ENCODE measurements at regions not wholly inside any gene's neighbourhood (a gene's known extent, or its start where the extent isn't known, plus 50 kb on each side); places are given as distances from the start of the nearest gene placed in this dataset.

DNA sequence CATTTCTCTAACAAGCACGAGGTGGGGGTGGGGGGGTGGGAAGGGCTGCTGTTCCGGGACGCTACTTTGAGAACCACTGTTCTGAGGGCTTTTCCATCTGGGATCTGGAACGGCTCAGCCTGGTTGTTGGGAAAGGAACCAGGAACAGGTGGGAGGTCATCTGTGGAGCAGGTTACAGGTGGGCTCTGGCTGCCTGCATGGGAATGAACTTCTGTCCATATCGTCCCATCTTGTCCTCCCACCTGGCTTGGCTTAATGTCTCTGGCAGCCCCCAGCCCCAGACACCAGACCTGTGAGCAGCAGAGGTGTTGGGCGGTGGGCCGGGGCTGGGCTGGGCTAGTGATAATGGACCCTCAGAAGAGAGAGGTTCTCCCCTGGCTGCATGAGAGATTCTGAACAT is 69.4 kb upstream of the TARDBP start:
- Histone ChIP-seq H3K36me3 (no peaks in the 10 kb centered on the region), H3K27me3 (peaks cover 6% of the 10 kb centered on the region), H3K4me1 (ENCODE audit: low read depth) (no peaks in the 10 kb centered on the region), H3K9me3 (ENCODE audit: low read depth) (no peaks in the 10 kb centered on the region), H3K4me3 (no peak overlapping the region), H3K27ac (no peak overlapping the region)
- DNase-seq (ENCODE audit: low read depth in 1 of 2, low spot score in 1 of 2): no peak
- TF ChIP-seq, protein P1, sequence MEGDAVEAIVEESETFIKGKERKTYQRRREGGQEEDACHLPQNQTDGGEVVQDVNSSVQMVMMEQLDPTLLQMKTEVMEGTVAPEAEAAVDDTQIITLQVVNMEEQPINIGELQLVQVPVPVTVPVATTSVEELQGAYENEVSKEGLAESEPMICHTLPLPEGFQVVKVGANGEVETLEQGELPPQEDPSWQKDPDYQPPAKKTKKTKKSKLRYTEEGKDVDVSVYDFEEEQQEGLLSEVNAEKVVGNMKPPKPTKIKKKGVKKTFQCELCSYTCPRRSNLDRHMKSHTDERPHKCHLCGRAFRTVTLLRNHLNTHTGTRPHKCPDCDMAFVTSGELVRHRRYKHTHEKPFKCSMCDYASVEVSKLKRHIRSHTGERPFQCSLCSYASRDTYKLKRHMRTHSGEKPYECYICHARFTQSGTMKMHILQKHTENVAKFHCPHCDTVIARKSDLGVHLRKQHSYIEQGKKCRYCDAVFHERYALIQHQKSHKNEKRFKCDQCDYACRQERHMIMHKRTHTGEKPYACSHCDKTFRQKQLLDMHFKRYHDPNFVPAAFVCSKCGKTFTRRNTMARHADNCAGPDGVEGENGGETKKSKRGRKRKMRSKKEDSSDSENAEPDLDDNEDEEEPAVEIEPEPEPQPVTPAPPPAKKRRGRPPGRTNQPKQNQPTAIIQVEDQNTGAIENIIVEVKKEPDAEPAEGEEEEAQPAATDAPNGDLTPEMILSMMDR (IDR thresholded peaks at IDR 0.05; ENCODE audit: low read depth, low read length): no peak

GRCh38 chr1:10943991-10944730 is 68.3 kb upstream of the TARDBP start:
- no peak overlapping the region for H3K27ac ChIP-seq
- TF ChIP-seq, protein P1 (IDR thresholded peaks at IDR 0.05; ENCODE audit: low read depth, low read length): no peak
- peak in 1 of 2 donors; percentile 45 for DNase-seq (ENCODE audit: low read depth in 1 of 2, low spot score in 1 of 2)

DNA sequence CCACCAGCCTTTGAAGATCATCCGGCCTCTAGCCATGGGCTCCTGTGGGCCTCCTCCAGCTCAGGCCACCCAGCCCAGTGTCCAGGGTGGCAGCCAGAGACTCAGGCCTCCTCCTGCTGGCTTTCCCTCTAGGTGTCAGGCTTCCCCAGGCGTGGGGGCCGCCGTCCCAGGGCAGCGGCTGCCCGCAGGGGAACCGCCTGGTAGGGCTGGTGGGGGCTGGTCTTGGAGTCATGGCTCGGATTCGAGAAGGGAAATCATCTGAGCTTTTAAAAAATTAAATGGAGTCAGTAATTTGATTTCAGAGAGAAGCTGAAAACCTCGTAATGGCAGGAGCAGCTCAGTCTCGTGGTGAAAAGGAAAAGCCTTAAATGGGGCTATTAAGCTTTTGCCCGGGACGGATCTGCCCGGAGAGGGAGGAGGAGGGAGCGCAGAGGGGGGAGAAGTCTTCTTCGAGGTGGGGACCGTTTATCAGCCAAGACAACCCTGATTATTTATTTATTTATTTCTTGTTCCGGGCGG is 66.4 kb upstream of the TARDBP start:
- no peaks in the 10 kb centered on the region for H3K9me3 ChIP-seq (ENCODE audit: low read depth)
- no peaks in the 10 kb centered on the region for H3K4me1 ChIP-seq (ENCODE audit: low read depth)
- no peak overlapping the region for H3K4me3 ChIP-seq
- no peak for DNase-seq (ENCODE audit: low read depth in 1 of 2, low spot score in 1 of 2)
- TF ChIP-seq, protein P1 (IDR thresholded peaks at IDR 0.05; ENCODE audit: low read depth, low read length): no peak
- no peaks in the 10 kb centered on the region for H3K36me3 ChIP-seq
- H3K27ac ChIP-seq: no peak overlapping the region
- peaks cover 6% of the 10 kb centered on the region for H3K27me3 ChIP-seq

More at GRCh38 chr1:10943991-10944730, 68.3 kb upstream of the TARDBP start:
- H3K36me3 ChIP-seq: no peaks in the 10 kb centered on the region
- H3K27me3 ChIP-seq: peaks cover 6% of the 10 kb centered on the region
- H3K4me3 ChIP-seq: no peak overlapping the region
- H3K4me1 ChIP-seq (ENCODE audit: low read depth): no peaks in the 10 kb centered on the region
- H3K9me3 ChIP-seq (ENCODE audit: low read depth): no peaks in the 10 kb centered on the region

DNA sequence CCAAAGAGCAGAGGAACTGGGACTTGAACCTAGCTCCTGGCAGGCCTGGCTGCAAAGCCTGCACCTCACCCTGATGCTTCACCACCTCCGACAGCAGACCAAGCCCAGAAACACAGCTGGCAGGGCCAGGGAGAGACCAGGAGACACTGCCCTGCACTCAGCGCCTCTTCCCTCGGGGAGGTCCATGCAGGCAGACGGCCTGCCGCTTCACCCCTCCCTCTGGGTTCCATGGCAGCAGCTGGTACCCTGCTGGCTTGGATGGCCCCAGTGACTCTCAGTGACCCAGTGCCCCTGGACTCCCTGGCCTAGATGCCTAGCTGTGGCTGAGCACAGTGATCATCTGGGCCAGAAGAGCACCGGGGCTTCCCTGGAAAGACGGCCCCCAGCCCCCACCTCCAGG is 65.3 kb upstream of the TARDBP start:
- Histone ChIP-seq H3K9me3 (ENCODE audit: low read depth) (no peaks in the 10 kb centered on the region), H3K4me1 (ENCODE audit: low read depth) (peaks cover 6% of the 10 kb centered on the region), H3K27me3 (peaks cover 6% of the 10 kb centered on the region), H3K4me3 (no peak overlapping the region), H3K27ac (no peak overlapping the region), H3K36me3 (no peaks in the 10 kb centered on the region)
- no peak for DNase-seq (ENCODE audit: low read depth in 1 of 2, low spot score in 1 of 2)
- TF ChIP-seq, protein P1 (IDR thresholded peaks at IDR 0.05; ENCODE audit: low read depth, low read length): no peak

DNA sequence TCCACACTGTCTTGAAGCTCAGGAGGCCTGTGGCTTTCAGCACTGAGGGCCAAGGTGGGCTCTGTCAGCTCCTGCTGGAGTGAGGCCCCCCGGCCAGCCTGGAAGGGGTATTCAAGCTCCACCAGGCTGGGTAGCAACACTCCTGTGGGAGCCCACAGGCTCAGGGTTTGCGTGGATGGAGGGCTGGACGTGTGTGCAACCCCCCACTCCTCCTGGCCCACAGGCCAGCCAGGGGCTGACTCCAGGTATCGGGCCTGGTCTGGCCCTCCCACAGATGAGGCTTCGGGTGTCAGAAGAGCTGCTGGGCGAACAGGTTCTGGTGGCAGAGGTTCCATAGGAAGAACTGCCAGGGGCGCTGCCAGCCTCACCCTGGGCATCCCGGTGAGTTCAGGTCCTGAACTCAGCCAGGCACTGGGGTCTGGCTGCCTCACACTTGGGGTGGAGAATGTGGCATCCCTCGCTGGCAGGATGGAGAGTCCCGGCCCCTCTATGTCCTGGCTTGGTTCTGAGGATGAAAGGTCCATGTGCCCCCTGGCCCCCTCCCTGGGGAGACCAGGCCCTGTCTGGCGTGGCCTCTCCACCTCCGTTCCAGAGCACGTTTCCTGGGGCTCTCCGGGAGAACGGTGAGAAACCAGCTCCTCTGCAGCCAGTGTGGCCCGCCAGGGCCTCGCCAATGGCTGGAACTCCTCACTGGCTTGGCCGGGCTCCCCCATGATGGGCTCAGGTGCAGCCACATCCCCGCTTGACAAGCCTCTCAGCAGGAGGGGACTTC is 64.6 kb upstream of the TARDBP start:
- H3K36me3 ChIP-seq: no peaks in the 10 kb centered on the region
- no peak for DNase-seq (ENCODE audit: low read depth in 1 of 2, low spot score in 1 of 2)

More for the DNA sequence above, 64.6 kb upstream of the TARDBP start:
- H3K4me1 ChIP-seq (ENCODE audit: low read depth): peaks cover 8% of the 10 kb centered on the region
- no peak overlapping the region for H3K27ac ChIP-seq
- H3K4me3 ChIP-seq: no peak overlapping the region
- H3K27me3 ChIP-seq: peaks cover 3% of the 10 kb centered on the region
- TF ChIP-seq, protein P1 (IDR thresholded peaks at IDR 0.05; ENCODE audit: low read depth, low read length): no peak
- no peaks in the 10 kb centered on the region for H3K9me3 ChIP-seq (ENCODE audit: low read depth)

Data from cardiac muscle cell (in vitro differentiated cells and primary cell).